Lower lobe of right lung (tissue), 2 donors: ENCODE measurements at regions not wholly inside any gene's neighbourhood (a gene's known extent, or its start where the extent isn't known, plus 50 kb on each side); places are given as distances from the start of the nearest gene placed in this dataset.

Experiments
- ATAC-seq, 2 donors: fragments of 200-7000 bp; cut with Tn5 transposase; one replicate each; pipeline ENCODE4 v1.9.1; 2020 to 2022; ENCODE audit warnings: mild to moderate bottlenecking in 2 of 2, moderate library complexity in 2 of 2
- DNase-seq: peaks from one replicate; pipeline ENCODE4 v3.0.0-alpha.2; 2020
- H3K27ac ChIP-seq: fragments of 200-600 bp; one replicate; pipeline ENCODE4 v1.8.0; 2022
- H3K27me3 ChIP-seq: fragments of 200-600 bp; one replicate; pipeline ENCODE4 v1.8.0; 2022; ENCODE audit warnings: low read depth
- H3K36me3 ChIP-seq: fragments of 200-600 bp; one replicate; pipeline ENCODE4 v1.8.0; 2022; ENCODE audit warnings: mild to moderate bottlenecking
- H3K4me1 ChIP-seq: fragments of 200-600 bp; one replicate; pipeline ENCODE4 v1.8.0; 2022
- H3K4me3 ChIP-seq: fragments of 200-600 bp; one replicate; pipeline ENCODE4 v1.8.0; 2022; ENCODE audit warnings: mild to moderate bottlenecking
- H3K9me3 ChIP-seq: fragments of 200-600 bp; one replicate; pipeline ENCODE4 v1.8.0; 2022
- CTCF ChIP-seq: fragments of 200-600 bp; IDR thresholded peaks from one replicate; pipeline ENCODE4 v1.8.0; 2022; ENCODE audit warnings: antibody characterized with exemption, mild to moderate bottlenecking
- intact Hi-C: fragments of 100-400 bp; cut with DNase I; formaldehyde crosslinking; loops from one replicate; pipeline ENCODE4 v1.11.0; 2022
- donor health status: DM: no; HTN: yes; CAD: no; lungs with severe emphysema.

GRCh38 chr2:42868874-42869273, 76.5 kb upstream of the HAAO start:
- Histone ChIP-seq H3K4me1 (peaks cover 18% of the 10 kb centered on the region), H3K27me3 (no peaks in the 10 kb centered on the region), H3K36me3 (no peaks in the 10 kb centered on the region), H3K9me3 (no peaks in the 10 kb centered on the region), H3K4me3 (no peak overlapping the region), H3K27ac (no peak overlapping the region)
- DNase-seq = no peak
- intact Hi-C loops = loop anchor here (10.0 kb wide), 1 partner anchor 76 kb away; no protein-coding TSS in a partner anchor
- no peak for ATAC-seq
- no peak for TF ChIP-seq CTCF

GRCh38 chr2:42868096-42868495, 75.7 kb upstream of the HAAO start:
- no peaks in the 10 kb centered on the region for H3K36me3 ChIP-seq
- intact Hi-C loops = loop anchor here (10.0 kb wide), 1 partner anchor 77 kb away; no protein-coding TSS in a partner anchor

GRCh38 chr2:42867093-42868065, 75.0 kb upstream of the HAAO start:
- Histone ChIP-seq H3K27me3 (no peaks in the 10 kb centered on the region), H3K36me3 (no peaks in the 10 kb centered on the region), H3K9me3 (no peaks in the 10 kb centered on the region), H3K4me1 (peaks cover 15% of the 10 kb centered on the region), H3K4me3 (no peak overlapping the region), H3K27ac (peak overlapping the region; percentile 72)
- DNase-seq (no peak), ATAC-seq (no peak)
- TF ChIP-seq CTCF = no peak
- intact Hi-C loops = loop anchor here (10.0 kb wide), 1 partner anchor 77 kb away; no protein-coding TSS in a partner anchor

More at GRCh38 chr2:42868096-42868495, 75.7 kb upstream of the HAAO start:
- no peak for ATAC-seq
- H3K27me3 ChIP-seq = no peaks in the 10 kb centered on the region
- H3K4me1 ChIP-seq = peaks cover 15% of the 10 kb centered on the region
- H3K4me3 ChIP-seq = no peak overlapping the region
- TF ChIP-seq CTCF = no peak
- no peak for DNase-seq
- no peak overlapping the region for H3K27ac ChIP-seq
- H3K9me3 ChIP-seq = no peaks in the 10 kb centered on the region

- intact Hi-C loops = loop anchor here (10.0 kb wide), 1 partner anchor 79 kb away; no protein-coding TSS in a partner anchor
- Histone ChIP-seq H3K4me3 (no peak overlapping the region), H3K36me3 (no peaks in the 10 kb centered on the region), H3K27me3 (no peaks in the 10 kb centered on the region), H3K27ac (peak overlapping the region; percentile 72), H3K4me1 (peaks cover 15% of the 10 kb centered on the region), H3K9me3 (no peaks in the 10 kb centered on the region)
- ATAC-seq (peak; percentile 44 to 63), DNase-seq (no peak)
- no peak for TF ChIP-seq CTCF
Observed at GRCh38 chr2:42865884-42866881, 73.8 kb upstream of the HAAO start.
